ENCODE measurements at regions not wholly inside any gene's neighbourhood (a gene's known extent, or its start where the extent isn't known, plus 50 kb on each side); places are given as distances from the start of the nearest gene placed in this dataset.
"Not testable (repeated sequence)": the region's sequence is repeated elsewhere in the genome, so short reads cannot be mapped to it uniquely, and the experiment has no call there.

DNA sequence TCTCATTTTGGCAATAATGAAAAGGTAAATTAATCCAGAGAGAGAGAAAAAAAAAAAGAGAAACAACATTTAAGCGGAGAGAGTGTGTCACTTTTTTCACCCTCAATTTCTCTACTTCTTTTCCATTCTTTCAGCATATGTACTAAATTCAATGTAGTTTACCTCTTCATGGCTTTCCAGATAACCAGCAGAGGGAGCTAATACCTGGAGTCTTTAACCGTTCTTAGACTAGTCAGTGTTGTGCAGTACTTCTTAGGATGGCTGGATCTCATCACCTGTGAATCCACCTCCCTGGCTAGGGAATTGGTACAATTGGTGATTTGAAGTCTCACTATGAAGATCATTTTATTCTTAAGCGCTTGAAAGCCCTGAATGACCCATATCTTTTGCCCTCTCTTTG is 87.3 kb upstream of the HSFY2 start:
- TF ChIP-seq SIN3A (IDR thresholded peaks at IDR 0.05; ENCODE audit: low read depth); EZH2phosphoT487 (IDR thresholded peaks at IDR 0.05; ENCODE audit: borderline replicate concordance); RAD21 (IDR thresholded peaks at IDR 0.05; ENCODE audit: low read depth); POLR2A (IDR thresholded peaks at IDR 0.05; ENCODE audit: borderline replicate concordance, extremely low read depth, insufficient read depth, insufficient read length); POLR2AphosphoS5 (IDR thresholded peaks at IDR 0.05; ENCODE audit: low read depth, low read length); SRF (IDR thresholded peaks at IDR 0.05; ENCODE audit: low read depth); EZH2 (IDR thresholded peaks at IDR 0.05); JUND (IDR thresholded peaks at IDR 0.05); ZNF274 (IDR thresholded peaks at IDR 0.05; ENCODE audit: low read depth, low read length); FOSL1 (IDR thresholded peaks at IDR 0.05; ENCODE audit: low read depth); ZBTB33 (IDR thresholded peaks at IDR 0.05; ENCODE audit: extremely low read depth, insufficient replicate concordance, low read length); CBX3 (IDR thresholded peaks at IDR 0.05; ENCODE audit: low read depth): not testable (repeated sequence)
- TF ChIP-seq, protein P1, sequence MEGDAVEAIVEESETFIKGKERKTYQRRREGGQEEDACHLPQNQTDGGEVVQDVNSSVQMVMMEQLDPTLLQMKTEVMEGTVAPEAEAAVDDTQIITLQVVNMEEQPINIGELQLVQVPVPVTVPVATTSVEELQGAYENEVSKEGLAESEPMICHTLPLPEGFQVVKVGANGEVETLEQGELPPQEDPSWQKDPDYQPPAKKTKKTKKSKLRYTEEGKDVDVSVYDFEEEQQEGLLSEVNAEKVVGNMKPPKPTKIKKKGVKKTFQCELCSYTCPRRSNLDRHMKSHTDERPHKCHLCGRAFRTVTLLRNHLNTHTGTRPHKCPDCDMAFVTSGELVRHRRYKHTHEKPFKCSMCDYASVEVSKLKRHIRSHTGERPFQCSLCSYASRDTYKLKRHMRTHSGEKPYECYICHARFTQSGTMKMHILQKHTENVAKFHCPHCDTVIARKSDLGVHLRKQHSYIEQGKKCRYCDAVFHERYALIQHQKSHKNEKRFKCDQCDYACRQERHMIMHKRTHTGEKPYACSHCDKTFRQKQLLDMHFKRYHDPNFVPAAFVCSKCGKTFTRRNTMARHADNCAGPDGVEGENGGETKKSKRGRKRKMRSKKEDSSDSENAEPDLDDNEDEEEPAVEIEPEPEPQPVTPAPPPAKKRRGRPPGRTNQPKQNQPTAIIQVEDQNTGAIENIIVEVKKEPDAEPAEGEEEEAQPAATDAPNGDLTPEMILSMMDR (IDR thresholded peaks at IDR 0.05 in 2 of 3, conservative IDR thresholded peaks at IDR 0.05 in 1 of 3; ENCODE audit: borderline replicate concordance in 1 of 3, insufficient read depth in 1 of 3, low read depth in 2 of 3, low read length in 2 of 3): not testable (repeated sequence)
- TF ChIP-seq, protein P2, sequence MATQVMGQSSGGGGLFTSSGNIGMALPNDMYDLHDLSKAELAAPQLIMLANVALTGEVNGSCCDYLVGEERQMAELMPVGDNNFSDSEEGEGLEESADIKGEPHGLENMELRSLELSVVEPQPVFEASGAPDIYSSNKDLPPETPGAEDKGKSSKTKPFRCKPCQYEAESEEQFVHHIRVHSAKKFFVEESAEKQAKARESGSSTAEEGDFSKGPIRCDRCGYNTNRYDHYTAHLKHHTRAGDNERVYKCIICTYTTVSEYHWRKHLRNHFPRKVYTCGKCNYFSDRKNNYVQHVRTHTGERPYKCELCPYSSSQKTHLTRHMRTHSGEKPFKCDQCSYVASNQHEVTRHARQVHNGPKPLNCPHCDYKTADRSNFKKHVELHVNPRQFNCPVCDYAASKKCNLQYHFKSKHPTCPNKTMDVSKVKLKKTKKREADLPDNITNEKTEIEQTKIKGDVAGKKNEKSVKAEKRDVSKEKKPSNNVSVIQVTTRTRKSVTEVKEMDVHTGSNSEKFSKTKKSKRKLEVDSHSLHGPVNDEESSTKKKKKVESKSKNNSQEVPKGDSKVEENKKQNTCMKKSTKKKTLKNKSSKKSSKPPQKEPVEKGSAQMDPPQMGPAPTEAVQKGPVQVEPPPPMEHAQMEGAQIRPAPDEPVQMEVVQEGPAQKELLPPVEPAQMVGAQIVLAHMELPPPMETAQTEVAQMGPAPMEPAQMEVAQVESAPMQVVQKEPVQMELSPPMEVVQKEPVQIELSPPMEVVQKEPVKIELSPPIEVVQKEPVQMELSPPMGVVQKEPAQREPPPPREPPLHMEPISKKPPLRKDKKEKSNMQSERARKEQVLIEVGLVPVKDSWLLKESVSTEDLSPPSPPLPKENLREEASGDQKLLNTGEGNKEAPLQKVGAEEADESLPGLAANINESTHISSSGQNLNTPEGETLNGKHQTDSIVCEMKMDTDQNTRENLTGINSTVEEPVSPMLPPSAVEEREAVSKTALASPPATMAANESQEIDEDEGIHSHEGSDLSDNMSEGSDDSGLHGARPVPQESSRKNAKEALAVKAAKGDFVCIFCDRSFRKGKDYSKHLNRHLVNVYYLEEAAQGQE (IDR thresholded peaks at IDR 0.05; ENCODE audit: low read depth): not testable (repeated sequence)
